PC-3 (cell line): ENCODE measurements at regions not wholly inside any gene's neighbourhood (a gene's known extent, or its start where the extent isn't known, plus 50 kb on each side); places are given as distances from the start of the nearest gene placed in this dataset.

ENCODE experiments used
- ATAC-seq: fragments of 200-7000 bp; cut with Tn5 transposase; 2 replicates; pipeline ENCODE4 v1.9.1; 2020; ENCODE audit warnings: mild to moderate bottlenecking, moderate library complexity
- BruUV-seq: library from RNA; stranded (reverse); fragments of 400-500 nt; replicated peaks from 2 replicates; lab custom pipeline; 2021; lab: Mats Ljungman, UMichigan
- CTCF ChIA-PET: fragments of 300-600 bp; sonication (Branson Sonifier 250); formaldehyde crosslinking; loops from one replicate; lab custom pipeline; 2022; ENCODE audit warnings: antibody characterized with exemption; lab: Charles Lee
- POLR2A ChIA-PET: fragments of 300-600 bp; sonication (Branson Sonifier 250); formaldehyde crosslinking; loops from one replicate; lab custom pipeline; 2022; ENCODE audit warnings: antibody characterized with exemption; ENCODE audit not compliant: unreplicated experiment; lab: Charles Lee
- DNase-seq: peaks from one replicate; pipeline ENCODE4 v3.0.0-alpha.2; 2015
- H2AFZ ChIP-seq: fragments of 300-600 bp; sonication (generic); 2 replicates; pipeline ENCODE4 v1.6.0; 2016; ENCODE audit warnings: antibody characterized with exemption, low read length
- H3F3A ChIP-seq: fragments of 300-600 bp; sonication (generic); one replicate; pipeline ENCODE4 v1.6.0; 2017; ENCODE audit warnings: antibody characterized with exemption, low read length, control low read depth, mild to moderate bottlenecking; ENCODE audit not compliant: unreplicated experiment
- H3K27ac ChIP-seq: fragments of 300-600 bp; sonication (generic); 2 replicates; pipeline ENCODE4 v1.5.1; 2016; ENCODE audit warnings: mild to moderate bottlenecking, low read length
- H3K27me3 ChIP-seq: fragments of 300-600 bp; sonication (generic); 2 replicates; pipeline ENCODE4 v1.6.1; 2016; ENCODE audit warnings: low read length, mixed read lengths
- H3K36me3 ChIP-seq: fragments of 300-600 bp; sonication (generic); 2 replicates; pipeline ENCODE4 v1.6.1; 2016; ENCODE audit warnings: low read depth, mixed run types, low read length, mixed read lengths
- H3K4me1 ChIP-seq: fragments of 300-600 bp; sonication (generic); 2 replicates; pipeline ENCODE4 v1.5.1; 2016; ENCODE audit warnings: low read length; ENCODE audit not compliant: insufficient read depth
- H3K4me2 ChIP-seq: fragments of 300-600 bp; sonication (generic); 2 replicates; pipeline ENCODE4 v1.6.0; 2016; ENCODE audit warnings: low read length
- H3K4me3 ChIP-seq: fragments of 300-600 bp; sonication (generic); 2 replicates; pipeline ENCODE4 v1.5.1; 2016; ENCODE audit warnings: mild to moderate bottlenecking, low read length, mixed read lengths
- H3K79me2 ChIP-seq: fragments of 300-600 bp; sonication (generic); 2 replicates; pipeline ENCODE4 v1.6.1; 2017; ENCODE audit warnings: low read length, mixed read lengths
- H3K9ac ChIP-seq: fragments of 300-600 bp; sonication (generic); 2 replicates; pipeline ENCODE4 v1.6.0; 2016; ENCODE audit warnings: mild to moderate bottlenecking, low read length
- H3K9me2 ChIP-seq: fragments of 300-600 bp; sonication (generic); replicated peaks from 2 replicates; pipeline ENCODE4 v1.6.1; 2016; ENCODE audit warnings: mixed run types, low read length, mixed read lengths
- H3K9me3 ChIP-seq: fragments of 300-600 bp; sonication (generic); 2 replicates; pipeline ENCODE4 v1.6.1; 2016; ENCODE audit warnings: low read length, mixed read lengths
- H4K20me1 ChIP-seq: fragments of 300-600 bp; sonication (generic); 2 replicates; pipeline ENCODE4 v1.6.1; 2016; ENCODE audit warnings: low read length, mixed read lengths
- EZH2 ChIP-seq: fragments of 300-600 bp; sonication (generic); IDR thresholded peaks from one replicate; pipeline ENCODE4 v1.6.1; 2017; ENCODE audit warnings: antibody characterized with exemption, mild to moderate bottlenecking, low read length; ENCODE audit not compliant: unreplicated experiment
- EZH2phosphoT487 ChIP-seq: fragments of 300-600 bp; sonication (generic); IDR thresholded peaks from 2 replicates; pipeline ENCODE4 v1.6.1; 2018; ENCODE audit warnings: mild to moderate bottlenecking, antibody characterized with exemption, low read length, borderline replicate concordance
- intact Hi-C: fragments of 100-400 bp; cut with micrococcal nuclease; formaldehyde crosslinking; loops from 2 replicates; pipeline ENCODE4 v1.9.0; 2023
- TF ChIP-seq, protein P1 (sequence below): fragments of 300-600 bp; sonication (generic); conservative IDR thresholded peaks from 2 replicates; pipeline ENCODE4 v1.5.1; 2017; ENCODE audit warnings: antibody characterized with exemption, low read depth, mild to moderate bottlenecking, low read length

DNA sequence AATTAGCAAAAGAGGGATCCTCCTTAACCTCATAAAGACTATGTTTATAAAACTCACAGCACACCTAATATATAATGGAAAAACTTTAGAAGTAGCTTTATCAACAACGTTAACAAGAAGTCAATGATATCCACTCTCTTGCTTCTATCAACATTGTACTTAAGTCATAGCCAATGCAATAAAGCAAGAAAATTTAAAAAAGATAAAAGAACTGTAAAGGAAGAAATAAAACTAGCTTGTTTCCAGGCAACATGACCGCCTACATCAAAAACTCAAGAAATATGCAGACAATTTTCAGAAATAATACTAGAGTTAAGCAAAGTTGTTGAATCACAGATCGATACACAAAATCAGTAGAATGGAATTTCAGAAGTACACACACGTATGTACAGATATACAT, 375.5 kb upstream of the SPRED2 start:
- no TSS peak for BruUV-seq
- H3K36me3 ChIP-seq: no peaks in the 10 kb centered on the region
- no peaks in the 10 kb centered on the region for H3K9me3 ChIP-seq
- no peaks in the 10 kb centered on the region for H3K79me2 ChIP-seq
- ChIA-PET POLR2A (no interaction called here), CTCF (no interaction called here)
- peaks cover 39% of the 10 kb centered on the region for H3K27me3 ChIP-seq
- H4K20me1 ChIP-seq: no peaks in the 10 kb centered on the region
- no peak for DNase-seq
- no peaks in the 10 kb centered on the region for H3K9me2 ChIP-seq
- no peak overlapping the region for H3K4me3 ChIP-seq
- no peaks in the 10 kb centered on the region for H3K4me1 ChIP-seq
- H3K4me2 ChIP-seq: no peak overlapping the region
- no peaks in the 10 kb centered on the region for H3F3A ChIP-seq
- no peak overlapping the region for H2AFZ ChIP-seq
- H3K9ac ChIP-seq: no peak overlapping the region
- intact Hi-C loops: no loop called here
- no peak overlapping the region for H3K27ac ChIP-seq
- TF ChIP-seq, protein P1, sequence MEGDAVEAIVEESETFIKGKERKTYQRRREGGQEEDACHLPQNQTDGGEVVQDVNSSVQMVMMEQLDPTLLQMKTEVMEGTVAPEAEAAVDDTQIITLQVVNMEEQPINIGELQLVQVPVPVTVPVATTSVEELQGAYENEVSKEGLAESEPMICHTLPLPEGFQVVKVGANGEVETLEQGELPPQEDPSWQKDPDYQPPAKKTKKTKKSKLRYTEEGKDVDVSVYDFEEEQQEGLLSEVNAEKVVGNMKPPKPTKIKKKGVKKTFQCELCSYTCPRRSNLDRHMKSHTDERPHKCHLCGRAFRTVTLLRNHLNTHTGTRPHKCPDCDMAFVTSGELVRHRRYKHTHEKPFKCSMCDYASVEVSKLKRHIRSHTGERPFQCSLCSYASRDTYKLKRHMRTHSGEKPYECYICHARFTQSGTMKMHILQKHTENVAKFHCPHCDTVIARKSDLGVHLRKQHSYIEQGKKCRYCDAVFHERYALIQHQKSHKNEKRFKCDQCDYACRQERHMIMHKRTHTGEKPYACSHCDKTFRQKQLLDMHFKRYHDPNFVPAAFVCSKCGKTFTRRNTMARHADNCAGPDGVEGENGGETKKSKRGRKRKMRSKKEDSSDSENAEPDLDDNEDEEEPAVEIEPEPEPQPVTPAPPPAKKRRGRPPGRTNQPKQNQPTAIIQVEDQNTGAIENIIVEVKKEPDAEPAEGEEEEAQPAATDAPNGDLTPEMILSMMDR: no peak
- TF ChIP-seq EZH2 (no peak), EZH2phosphoT487 (no peak)
- no peak for ATAC-seq

GRCh38 chr2:65804777-65805176, 372.4 kb upstream of the SPRED2 start:
- no peak overlapping the region for H3K9ac ChIP-seq
- ATAC-seq: no peak
- no TSS peak for BruUV-seq
- DNase-seq: no peak
- CTCF ChIA-PET: no interaction called here
- intact Hi-C loops: no loop called here
- H3K4me3 ChIP-seq: no peak overlapping the region
- H3K4me1 ChIP-seq: no peaks in the 10 kb centered on the region
- no peaks in the 10 kb centered on the region for H3K79me2 ChIP-seq
- POLR2A ChIA-PET: no interaction called here
- H3F3A ChIP-seq: no peaks in the 10 kb centered on the region
- no peak for TF ChIP-seq EZH2phosphoT487
- H3K27me3 ChIP-seq: peaks cover 45% of the 10 kb centered on the region
- no peaks in the 10 kb centered on the region for H3K36me3 ChIP-seq
- H3K4me2 ChIP-seq: no peak overlapping the region
- H2AFZ ChIP-seq: no peak overlapping the region
- H3K9me2 ChIP-seq: no peaks in the 10 kb centered on the region
- no peaks in the 10 kb centered on the region for H3K9me3 ChIP-seq
- no peak overlapping the region for H3K27ac ChIP-seq
- H4K20me1 ChIP-seq: no peaks in the 10 kb centered on the region

DNA sequence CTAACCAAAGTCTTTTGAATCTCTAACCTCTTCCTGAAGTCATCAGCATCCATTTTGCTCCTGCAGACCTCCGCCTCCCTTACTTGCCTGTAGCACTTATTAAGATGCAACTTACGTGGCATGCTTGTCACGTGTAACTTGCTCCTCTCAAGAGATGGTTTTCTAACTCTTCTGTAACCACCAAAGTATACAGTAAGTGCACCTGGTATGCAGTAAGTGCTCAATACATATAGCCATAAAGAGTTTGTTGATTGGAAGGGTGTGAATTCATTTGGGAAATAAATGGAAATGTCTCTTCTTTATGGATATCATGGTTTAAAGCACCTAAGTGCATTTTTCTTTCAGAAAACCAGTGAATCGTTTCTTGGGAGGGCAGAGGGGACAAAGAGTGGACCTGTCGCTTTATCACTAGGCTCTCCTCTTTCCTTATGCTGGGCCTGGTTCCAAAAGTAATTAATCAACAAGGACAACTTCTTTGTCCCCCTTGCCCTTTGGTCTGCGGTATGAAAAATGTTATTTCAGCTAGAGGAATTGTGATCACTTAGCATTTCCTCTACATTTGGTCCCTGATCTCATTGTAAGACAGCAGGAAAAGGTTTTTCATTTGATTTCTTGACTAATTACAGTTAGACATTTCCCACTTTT, 370.0 kb upstream of the SPRED2 start:
- no peaks in the 10 kb centered on the region for H3K4me1 ChIP-seq
- H3K36me3 ChIP-seq: no peaks in the 10 kb centered on the region
- H4K20me1 ChIP-seq: no peaks in the 10 kb centered on the region
- ChIA-PET POLR2A (interaction anchor here (0.7 kb wide), 1 partner anchor 724 kb away, joined by 6 read pairs; no protein-coding TSS in a partner anchor), CTCF (no interaction called here)
- no peaks in the 10 kb centered on the region for H3K9me2 ChIP-seq
- peaks cover 52% of the 10 kb centered on the region for H3K27me3 ChIP-seq
- no TSS peak for BruUV-seq
- H3K9ac ChIP-seq: no peak overlapping the region
- H3K27ac ChIP-seq: no peak overlapping the region
- no peak overlapping the region for H3K4me3 ChIP-seq
- no peaks in the 10 kb centered on the region for H3F3A ChIP-seq
- no peak overlapping the region for H3K4me2 ChIP-seq
- TF ChIP-seq, protein P1: no peak
- no peak for TF ChIP-seq EZH2
- TF ChIP-seq EZH2phosphoT487: no peak
- no peak overlapping the region for H2AFZ ChIP-seq
- H3K9me3 ChIP-seq: no peaks in the 10 kb centered on the region
- no peaks in the 10 kb centered on the region for H3K79me2 ChIP-seq
- intact Hi-C loops: no loop called here
- DNase-seq (no peak), ATAC-seq (no peak)
